ENCODE measurements at regions not wholly inside any gene's neighbourhood (a gene's known extent, or its start where the extent isn't known, plus 50 kb on each side); places are given as distances from the start of the nearest gene placed in this dataset.
"Not testable (repeated sequence)": the region's sequence is repeated elsewhere in the genome, so short reads cannot be mapped to it uniquely, and the experiment has no call there.

GRCh38 chr9:100639854-100640253 is 62.0 kb downstream of the CAVIN4 start:
- in situ Hi-C loops (cut with MboI; ENCODE audit: low pct_unique_long_range_greater_than_20kb, low sequenced_read_pairs, unreplicated experiment): no loop called here
- no peak for DNase-seq (ENCODE audit: low spot score)
- TF ChIP-seq CTCF (IDR thresholded peaks at IDR 0.05; ENCODE audit: extremely low read depth, insufficient read depth, missing control alignments): no peak

- no peak for TF ChIP-seq CTCF (IDR thresholded peaks at IDR 0.05; ENCODE audit: extremely low read depth, insufficient read depth, missing control alignments)
- DNase-seq (ENCODE audit: low spot score): no peak
- in situ Hi-C loops (cut with MboI; ENCODE audit: low pct_unique_long_range_greater_than_20kb, low sequenced_read_pairs, unreplicated experiment): no loop called here
These were observed 62.7 kb downstream of the CAVIN4 start for GRCh38 chr9:100640447-100641050.

GRCh38 chr9:100641166-100641565 is 63.3 kb downstream of the CAVIN4 start:
- no peak for TF ChIP-seq CTCF (IDR thresholded peaks at IDR 0.05; ENCODE audit: extremely low read depth, insufficient read depth, missing control alignments)
- in situ Hi-C loops (cut with MboI; ENCODE audit: low pct_unique_long_range_greater_than_20kb, low sequenced_read_pairs, unreplicated experiment): no loop called here
- no peak for DNase-seq (ENCODE audit: low spot score)

DNA sequence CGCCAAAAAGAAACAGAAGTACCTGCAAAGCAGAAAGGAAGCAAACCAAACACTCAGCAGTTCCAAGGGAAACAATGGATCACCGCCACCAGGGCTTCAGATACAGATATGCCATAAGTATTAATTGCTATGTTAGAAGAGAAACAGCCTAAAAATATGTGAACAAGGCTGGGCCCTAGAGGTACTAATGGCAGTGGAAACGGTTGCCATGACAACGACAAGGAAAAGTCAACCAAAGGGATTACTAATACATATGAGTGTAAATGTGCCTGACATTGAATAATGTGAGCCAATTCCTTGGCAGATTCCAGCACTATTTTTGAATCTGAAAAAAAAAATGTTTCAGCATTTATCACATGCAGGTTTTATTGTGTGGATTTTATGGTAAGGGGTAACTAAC is 75.0 kb downstream of the CAVIN4 start:
- in situ Hi-C loops (cut with MboI; ENCODE audit: low pct_unique_long_range_greater_than_20kb, low sequenced_read_pairs, unreplicated experiment): no loop called here
- no peak for TF ChIP-seq CTCF (IDR thresholded peaks at IDR 0.05; ENCODE audit: extremely low read depth, insufficient read depth, missing control alignments)
- DNase-seq (ENCODE audit: low spot score): no peak

GRCh38 chr9:100653643-100654334 is 75.9 kb downstream of the CAVIN4 start:
- in situ Hi-C loops (cut with MboI; ENCODE audit: low pct_unique_long_range_greater_than_20kb, low sequenced_read_pairs, unreplicated experiment): no loop called here
- no peak for TF ChIP-seq CTCF (IDR thresholded peaks at IDR 0.05; ENCODE audit: extremely low read depth, insufficient read depth, missing control alignments)

DNA sequence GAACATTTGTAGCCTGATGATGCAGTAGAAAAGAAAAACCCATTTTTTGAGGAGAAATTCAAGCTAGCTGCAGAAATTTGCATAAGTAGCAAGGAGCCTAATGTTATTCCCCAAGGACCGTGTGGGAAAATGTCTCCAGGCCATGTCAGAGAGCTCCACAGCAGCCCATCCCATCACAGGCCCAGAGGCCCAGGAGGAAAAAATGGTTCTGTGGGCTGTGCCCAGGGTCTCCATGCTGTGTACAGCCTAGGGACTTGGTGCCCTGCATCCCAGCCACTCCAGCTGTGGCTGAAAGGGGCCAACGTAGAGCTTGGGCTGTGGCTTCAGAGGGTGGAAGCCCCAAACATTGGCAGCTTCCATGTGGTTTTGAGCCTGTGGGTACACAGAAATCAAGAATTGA is 79.0 kb downstream of the CAVIN4 start:
- DNase-seq (ENCODE audit: low spot score); in situ Hi-C loops (cut with MboI; ENCODE audit: low pct_unique_long_range_greater_than_20kb, low sequenced_read_pairs, unreplicated experiment): not testable (repeated sequence)

More at GRCh38 chr9:100653643-100654334, 75.9 kb downstream of the CAVIN4 start:
- DNase-seq (ENCODE audit: low spot score): no peak

DNA sequence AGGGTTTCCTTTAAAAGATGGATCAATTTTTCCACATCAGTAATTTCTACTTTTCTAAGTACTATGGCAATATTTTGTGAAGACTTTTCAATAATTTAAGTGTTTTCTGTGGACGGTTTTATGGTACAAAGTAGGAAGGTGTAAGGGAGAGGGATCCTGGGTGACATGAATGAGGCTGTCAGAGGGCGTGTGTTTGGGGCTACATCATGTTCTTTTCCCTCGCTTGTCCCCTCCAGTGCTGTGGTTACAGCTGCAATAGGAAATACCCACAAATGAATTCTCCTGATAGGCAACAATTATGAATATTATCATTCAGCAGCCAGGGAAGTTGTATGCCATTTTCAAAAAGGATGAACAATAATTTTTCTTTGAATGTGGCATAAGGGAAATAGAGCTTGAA is 83.8 kb downstream of the CAVIN4 start:
- DNase-seq (ENCODE audit: low spot score): no peak
- in situ Hi-C loops (cut with MboI; ENCODE audit: low pct_unique_long_range_greater_than_20kb, low sequenced_read_pairs, unreplicated experiment): no loop called here

More for the DNA sequence above, 83.8 kb downstream of the CAVIN4 start:
- no peak for TF ChIP-seq CTCF (IDR thresholded peaks at IDR 0.05; ENCODE audit: extremely low read depth, insufficient read depth, missing control alignments)
